ENCODE measurements at regions not wholly inside any gene's neighbourhood (a gene's known extent, or its start where the extent isn't known, plus 50 kb on each side); places are given as distances from the start of the nearest gene placed in this dataset.

- ATAC-seq (ENCODE audit: low read depth), result no peak
- Mint-ChIP-seq H3K4me1 (no peaks in the 10 kb centered on the region), H3K9me3 (peaks cover 8% of the 10 kb centered on the region), H3K27me3 (no peaks in the 10 kb centered on the region), H3K36me3 (ENCODE audit: low read depth) (no peaks in the 10 kb centered on the region), H3K27ac (no peak overlapping the region), H3K4me3 (no peak overlapping the region)
- intact Hi-C loops (cut with micrococcal nuclease), result no loop called here
- POLR2A ChIA-PET, result no interaction called here
- TF ChIP-seq CTCF (IDR thresholded peaks at IDR 0.05), result no peak
- CTCF ChIA-PET, result no interaction called here
- DNase-seq, result no peak
Measured at GRCh38 chr13:90352763-90353162, 994.7 kb upstream of the MIR17HG start.

DNA sequence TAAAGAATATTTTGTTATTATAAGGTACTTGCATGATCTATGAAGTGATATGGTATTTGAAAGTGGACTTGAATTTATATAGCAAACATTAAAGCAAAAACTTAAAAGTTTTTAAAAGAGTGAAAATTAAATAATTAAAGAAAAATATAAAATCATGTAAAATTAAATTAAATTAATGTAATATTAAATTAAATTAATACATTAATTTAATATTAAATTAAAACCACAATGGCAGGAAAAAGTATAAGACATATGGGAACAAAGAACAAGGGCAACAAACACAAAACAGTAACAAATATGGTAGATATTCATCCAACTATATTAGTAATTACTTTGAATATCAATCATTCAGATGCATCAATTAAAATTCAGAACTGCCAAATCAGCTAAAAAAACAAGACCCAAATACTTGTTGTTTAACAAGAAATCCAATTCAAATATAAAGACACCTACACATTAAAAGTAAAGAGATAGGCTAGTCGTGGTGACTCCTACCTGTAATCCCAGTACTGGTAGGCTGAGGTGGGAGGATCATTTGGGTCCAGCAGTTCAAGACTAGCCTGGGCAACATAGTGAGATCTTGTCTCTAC lies 992.2 kb upstream of the MIR17HG start:
- POLR2A ChIA-PET, result no interaction called here

DNA sequence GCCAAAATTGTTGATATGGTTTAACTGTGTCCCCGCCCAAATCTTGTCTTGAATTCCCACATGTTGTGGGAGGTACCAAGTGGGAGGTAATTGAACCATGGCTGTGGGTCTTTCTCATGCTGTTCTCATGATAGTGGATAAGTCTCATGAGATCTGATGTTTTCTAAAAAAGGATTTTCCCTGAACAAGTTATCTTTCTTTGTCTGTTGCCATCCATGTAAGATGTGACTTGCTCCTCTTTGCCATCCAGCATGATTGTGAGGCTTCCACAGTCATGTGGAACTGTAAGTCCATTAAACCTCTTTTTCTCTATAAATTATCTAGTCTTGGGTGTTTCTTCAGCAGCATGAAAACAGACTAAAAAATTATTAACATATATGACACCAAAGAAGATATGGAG lies 986.7 kb upstream of the MIR17HG start:
- Mint-ChIP-seq H3K36me3 (ENCODE audit: low read depth) (no peaks in the 10 kb centered on the region), H3K9me3 (peaks cover 14% of the 10 kb centered on the region), H3K27ac (no peak overlapping the region), H3K4me3 (no peak overlapping the region), H3K4me1 (no peaks in the 10 kb centered on the region), H3K27me3 (no peaks in the 10 kb centered on the region)
- intact Hi-C loops (cut with micrococcal nuclease), result no loop called here
- ChIA-PET CTCF (no interaction called here), POLR2A (no interaction called here)
- no peak for ATAC-seq (ENCODE audit: low read depth)
- TF ChIP-seq CTCF (IDR thresholded peaks at IDR 0.05), result no peak
- DNase-seq, result no peak

More for the DNA sequence above, 992.2 kb upstream of the MIR17HG start:
- peaks cover 15% of the 10 kb centered on the region for H3K9me3 Mint-ChIP-seq
- no peak for TF ChIP-seq CTCF (IDR thresholded peaks at IDR 0.05)
- no peak overlapping the region for H3K4me3 Mint-ChIP-seq
- ATAC-seq (ENCODE audit: low read depth) (no peak), DNase-seq (no peak)
- no peaks in the 10 kb centered on the region for H3K36me3 Mint-ChIP-seq (ENCODE audit: low read depth)
- CTCF ChIA-PET, result no interaction called here
- H3K27me3 Mint-ChIP-seq, result no peaks in the 10 kb centered on the region
- H3K4me1 Mint-ChIP-seq, result no peaks in the 10 kb centered on the region
- intact Hi-C loops (cut with micrococcal nuclease), result no loop called here
- H3K27ac Mint-ChIP-seq, result no peak overlapping the region

DNA sequence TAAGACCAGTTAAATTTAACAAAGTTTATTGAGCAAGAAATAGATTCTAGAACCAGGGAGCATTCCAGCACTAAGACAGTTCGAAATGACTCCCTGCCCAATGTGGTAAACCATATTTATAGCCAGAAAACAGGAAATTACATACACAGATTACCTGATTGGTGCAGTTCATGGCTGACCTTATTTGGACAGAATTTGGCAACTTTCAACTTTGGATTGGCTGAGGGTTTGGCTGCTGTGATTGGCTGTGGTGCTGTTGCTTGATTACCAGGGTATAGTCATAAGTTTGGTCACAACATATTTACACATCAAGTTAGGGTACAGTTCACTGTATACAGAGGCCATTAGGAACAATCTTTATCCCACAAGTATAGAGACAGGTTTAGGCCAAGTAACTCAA lies 984.8 kb upstream of the MIR17HG start:
- Mint-ChIP-seq H3K4me3 (no peak overlapping the region), H3K27me3 (no peaks in the 10 kb centered on the region), H3K4me1 (no peaks in the 10 kb centered on the region), H3K27ac (no peak overlapping the region), H3K9me3 (peaks cover 14% of the 10 kb centered on the region), H3K36me3 (ENCODE audit: low read depth) (no peaks in the 10 kb centered on the region)
- ChIA-PET POLR2A (no interaction called here), CTCF (no interaction called here)
- intact Hi-C loops (cut with micrococcal nuclease), result no loop called here
- no peak for TF ChIP-seq CTCF (IDR thresholded peaks at IDR 0.05)
- no peak for ATAC-seq (ENCODE audit: low read depth)
- DNase-seq, result no peak

- DNase-seq (no peak), ATAC-seq (ENCODE audit: low read depth) (no peak)
- H3K27ac Mint-ChIP-seq, result no peak overlapping the region
- peaks cover 7% of the 10 kb centered on the region for H3K9me3 Mint-ChIP-seq
- intact Hi-C loops (cut with micrococcal nuclease), result no loop called here
- ChIA-PET CTCF (no interaction called here), POLR2A (no interaction called here)
- no peak overlapping the region for H3K4me3 Mint-ChIP-seq
- no peaks in the 10 kb centered on the region for H3K4me1 Mint-ChIP-seq
- H3K27me3 Mint-ChIP-seq, result no peaks in the 10 kb centered on the region
- TF ChIP-seq CTCF (IDR thresholded peaks at IDR 0.05), result no peak
- H3K36me3 Mint-ChIP-seq (ENCODE audit: low read depth), result no peaks in the 10 kb centered on the region
Measured at GRCh38 chr13:90365130-90365529, 982.4 kb upstream of the MIR17HG start.
